GM23338 (cell line): ENCODE measurements at regions not wholly inside any gene's neighbourhood (a gene's known extent, or its start where the extent isn't known, plus 50 kb on each side); places are given as distances from the start of the nearest gene placed in this dataset.

Experiments
- ATAC-seq: fragments of 200-7000 bp; cut with Tn5 transposase; 3 replicates; pipeline ENCODE4 v1.9.1; 2020
- DNase-seq: peaks from one replicate; pipeline ENCODE4 v3.0.0-alpha.2; 2015; ENCODE audit warnings: low spot score
- H2AFZ ChIP-seq: fragments of 200-600 bp; sonication (generic); 2 replicates; pipeline ENCODE4 v1.8.0; 2016; ENCODE audit warnings: antibody characterized with exemption, mild to moderate bottlenecking, moderate library complexity
- H3F3A ChIP-seq: fragments of 200-600 bp; sonication (generic); replicated peaks from 2 replicates; pipeline ENCODE4 v1.8.0; 2017; ENCODE audit warnings: antibody characterized with exemption, mixed run types, low read depth
- H3K27ac ChIP-seq: fragments of 200-600 bp; sonication (generic); 2 replicates; pipeline ENCODE4 v1.6.1; 2016; ENCODE audit warnings: low read depth
- H3K27me3 ChIP-seq: fragments of 200-600 bp; sonication (generic); 2 replicates; pipeline ENCODE4 v1.8.0; 2016; ENCODE audit warnings: mild to moderate bottlenecking, mixed run types, moderate library complexity; ENCODE audit not compliant: insufficient read depth
- H3K36me3 ChIP-seq: fragments of 200-600 bp; sonication (generic); 2 replicates; pipeline ENCODE4 v1.8.0; 2016; ENCODE audit warnings: mild to moderate bottlenecking; ENCODE audit not compliant: insufficient read depth
- H3K4me1 ChIP-seq: fragments of 200-600 bp; sonication (generic); 2 replicates; pipeline ENCODE4 v1.8.0; 2016; ENCODE audit warnings: mild to moderate bottlenecking, moderate library complexity; ENCODE audit not compliant: insufficient read depth
- H3K4me2 ChIP-seq: fragments of 200-600 bp; sonication (generic); 2 replicates; pipeline ENCODE4 v1.7.1; 2017; ENCODE audit warnings: mixed run types
- H3K4me3 ChIP-seq: fragments of 200-600 bp; sonication (generic); 2 replicates; pipeline ENCODE4 v1.6.1; 2016; ENCODE audit warnings: mixed run types
- H3K79me2 ChIP-seq: fragments of 200-600 bp; sonication (generic); replicated peaks from 2 replicates; pipeline ENCODE4 v1.8.0; 2017; ENCODE audit warnings: mild to moderate bottlenecking; ENCODE audit not compliant: insufficient read depth
- H3K9me2 ChIP-seq: fragments of 200-600 bp; sonication (generic); 2 replicates; pipeline ENCODE4 v1.8.0; 2017; ENCODE audit not compliant: insufficient read depth
- H4K20me1 ChIP-seq: fragments of 200-600 bp; sonication (generic); replicated peaks from 2 replicates; pipeline ENCODE4 v1.8.0; 2017; ENCODE audit warnings: mild to moderate bottlenecking; ENCODE audit not compliant: insufficient read depth
- H3K27ac Mint-ChIP-seq: 2 replicates; pipeline ENCODE4 v1.8.0; 2020; ENCODE audit warnings: inconsistent platforms, mild to moderate bottlenecking, moderate library complexity, mixed read lengths
- H3K27me3 Mint-ChIP-seq: 3 replicates; pipeline ENCODE4 v1.8.0; 2022; ENCODE audit warnings: low read depth, mild to moderate bottlenecking, moderate library complexity, mixed read lengths, inconsistent platforms; ENCODE audit not compliant: insufficient read depth, poor library complexity
- H3K36me3 Mint-ChIP-seq: 3 replicates; pipeline ENCODE4 v1.8.0; 2021; ENCODE audit warnings: low read depth, mild to moderate bottlenecking, inconsistent platforms, moderate library complexity, mixed read lengths
- H3K4me1 Mint-ChIP-seq: 3 replicates; pipeline ENCODE4 v1.8.0; 2020; ENCODE audit warnings: mild to moderate bottlenecking, inconsistent platforms, mixed read lengths
- H3K4me3 Mint-ChIP-seq: 3 replicates; pipeline ENCODE4 v1.8.0; 2021; ENCODE audit warnings: moderate library complexity, mild to moderate bottlenecking, inconsistent platforms, mixed read lengths
- H3K9me3 Mint-ChIP-seq: 3 replicates; pipeline ENCODE4 v1.8.0; 2020; ENCODE audit warnings: moderate library complexity, mild to moderate bottlenecking, inconsistent platforms, mixed read lengths
- CTCF ChIP-seq, 2 experiments: fragments of 200-600 bp in 1 of 2; sonication (generic) in 1 of 2; conservative IDR thresholded peaks; 2 replicates each; pipeline versions ENCODE4 v1.5.1 to v1.6.1; 2016 to 2017; ENCODE audit warnings: antibody characterized with exemption in 2 of 2, low read depth in 2 of 2, mild to moderate bottlenecking in 2 of 2, moderate library complexity in 1 of 2
- NANOG ChIP-seq: IDR thresholded peaks from 2 replicates; pipeline ENCODE4 v1.6.1; 2016; ENCODE audit warnings: antibody characterized with exemption, borderline replicate concordance
- REST ChIP-seq: IDR thresholded peaks from one replicate; pipeline ENCODE4 v1.6.1; 2018; ENCODE audit warnings: antibody characterized with exemption; ENCODE audit not compliant: unreplicated experiment
- ZNF114 ChIP-seq: fragments of 250-450 bp; sonication (Bioruptor Pico); IDR thresholded peaks from 2 replicates; pipeline ENCODE4 v1.5.0; 2020; ENCODE audit warnings: mild to moderate bottlenecking, moderate library complexity

GRCh38 chr12:67578976-67579661, 69.4 kb upstream of the DYRK2 start:
- no peak for DNase-seq

More at GRCh38 chr12:67578976-67579661, 69.4 kb upstream of the DYRK2 start:
- no peaks in the 10 kb centered on the region for H3K4me1 Mint-ChIP-seq
- H3K27ac Mint-ChIP-seq = no peak overlapping the region
- Histone ChIP-seq H3K27me3 (no peaks in the 10 kb centered on the region), H3K9me2 (peaks cover 18% of the 10 kb centered on the region; the same call in 1 of the 2 replicates), H3K27ac (no peak overlapping the region), H3K4me2 (no peak overlapping the region), H2AFZ (no peak overlapping the region), H3K79me2 (no peaks in the 10 kb centered on the region), H3K4me1 (no peaks in the 10 kb centered on the region), H3K36me3 (no peaks in the 10 kb centered on the region), H3F3A (no peaks in the 10 kb centered on the region), H3K4me3 (no peak overlapping the region), H4K20me1 (no peaks in the 10 kb centered on the region)
- no peaks in the 10 kb centered on the region for H3K27me3 Mint-ChIP-seq
- no peaks in the 10 kb centered on the region for H3K9me3 Mint-ChIP-seq
- no peak for ATAC-seq
- H3K4me3 Mint-ChIP-seq = no peak overlapping the region
- TF ChIP-seq ZNF114 (CRISPR knock-in tag) = no peak
- TF ChIP-seq CTCF (conservative IDR thresholded peaks at IDR 0.05; ENCODE audit: low read depth in 2 of 2) = no peak
- TF ChIP-seq REST = no peak
- TF ChIP-seq NANOG = no peak
- H3K36me3 Mint-ChIP-seq = no peaks in the 10 kb centered on the region
